Right lobe of liver (tissue), 6 donors: ENCODE measurements at regions not wholly inside any gene's neighbourhood (a gene's known extent, or its start where the extent isn't known, plus 50 kb on each side); places are given as distances from the start of the nearest gene placed in this dataset.

Experiments used
- ATAC-seq, 4 donors: fragments of 200-7000 bp; cut with Tn5 transposase; one replicate each; pipeline ENCODE4 v1.9.1; 2020; ENCODE audit warnings: mild to moderate bottlenecking in 4 of 4, moderate library complexity in 4 of 4
- DNase-seq, 3 donors: peaks; one replicate each; pipeline ENCODE4 v3.0.0-alpha.2; 2020
- H3K27ac ChIP-seq, 3 donors: fragments of 200-600 bp; one replicate each; pipeline ENCODE4 v1.8.0; 2022
- H3K27me3 ChIP-seq, 2 donors: fragments of 200-600 bp; one replicate each; pipeline ENCODE4 v1.8.0; 2022
- H3K36me3 ChIP-seq, 4 donors: fragments of 200-600 bp; sonication (generic) in 1 of 4; one replicate each; pipeline versions ENCODE4 v1.5.1 to v1.8.0; 2017 to 2022; ENCODE audit warnings: control low read depth in 1 of 4
- H3K4me1 ChIP-seq, 4 donors: fragments of 200-600 bp; sonication (generic) in 1 of 4; one replicate each; pipeline versions ENCODE4 v1.5.1 to v1.8.0; 2017 to 2022; ENCODE audit warnings: control low read depth in 1 of 4
- H3K4me3 ChIP-seq, 3 donors: fragments of 200-600 bp; one replicate each; pipeline ENCODE4 v1.8.0; 2022
- H3K9me3 ChIP-seq, 4 donors: fragments of 200-600 bp; sonication (generic) in 1 of 4; one replicate each; pipeline versions ENCODE4 v1.5.1 to v1.8.0; 2017 to 2022; ENCODE audit warnings: control low read depth in 1 of 4
- POLR2A ChIP-seq: fragments of 450-650 bp; IDR thresholded peaks from one replicate; pipeline ENCODE4 v1.6.1; 2017; ENCODE audit warnings: antibody characterized with exemption, mild to moderate bottlenecking
- WGBS: methylation state at CpG from one replicate; pipeline ENCODE4 v1.1.6; 2018; ENCODE audit warnings: low coverage, low lambda C conversion rate; ENCODE audit not compliant: insufficient coverage; ENCODE audit errors: missing lambda C conversion rate; 5-methylcytosine and 5-hydroxymethylcytosine counted together
- intact Hi-C, 2 donors: fragments of 100-400 bp; cut with DNase I; formaldehyde crosslinking; loops; one replicate each; pipeline versions ENCODE4 v1.11.2 to v1.14.1; 2022
- TF ChIP-seq, protein P1 (sequence below), 4 donors: fragments of 200-600 bp in 3 of 4; fragments of 450-650 bp in 1 of 4; IDR thresholded peaks; one replicate each; pipeline versions ENCODE4 v1.5.1 to v1.8.0; 2016 to 2022; ENCODE audit warnings: antibody characterized with exemption in 4 of 4, mild to moderate bottlenecking in 2 of 4
- donor health status: DM: no; HTN: yes; CAD: no.
- donor health status: DM: no; HTN: no; CAD: no.
- donor health status: DM: no; HTN: no; CAD: no.
- donor health status: DM: no; HTN: yes; CAD: no.
- donor health status: DM: no; HTN: yes; CAD: no.

DNA sequence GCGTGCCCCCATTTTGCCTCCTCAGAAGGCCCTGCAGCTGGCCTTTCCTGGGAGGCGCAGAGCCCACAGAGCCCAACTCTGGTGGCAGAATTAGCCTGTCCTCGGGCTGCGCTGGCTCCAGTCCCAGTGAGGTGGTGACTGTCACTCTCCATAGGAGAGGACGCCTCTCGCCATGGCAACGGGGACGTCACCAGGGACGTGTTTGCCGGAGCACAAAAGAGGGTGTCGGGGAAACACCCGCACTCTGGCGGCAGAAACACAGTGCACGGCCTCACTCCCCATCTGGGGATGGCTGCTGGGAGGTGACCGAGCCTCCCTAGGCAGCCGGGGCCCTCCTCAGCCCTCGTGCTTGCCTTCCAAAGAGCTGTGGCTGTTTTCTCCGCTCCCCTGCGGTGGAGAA lies 50.2 kb upstream of the NCOR2 start:
- H3K9me3 ChIP-seq, result no peaks in the 10 kb centered on the region
- H3K4me1 ChIP-seq, result no peaks in the 10 kb centered on the region
- intact Hi-C loops, result no loop called here
- H3K27me3 ChIP-seq, result no peaks in the 10 kb centered on the region
- H3K36me3 ChIP-seq, result no peaks in the 10 kb centered on the region
- no peak overlapping the region for H3K27ac ChIP-seq
- TF ChIP-seq, protein P1, sequence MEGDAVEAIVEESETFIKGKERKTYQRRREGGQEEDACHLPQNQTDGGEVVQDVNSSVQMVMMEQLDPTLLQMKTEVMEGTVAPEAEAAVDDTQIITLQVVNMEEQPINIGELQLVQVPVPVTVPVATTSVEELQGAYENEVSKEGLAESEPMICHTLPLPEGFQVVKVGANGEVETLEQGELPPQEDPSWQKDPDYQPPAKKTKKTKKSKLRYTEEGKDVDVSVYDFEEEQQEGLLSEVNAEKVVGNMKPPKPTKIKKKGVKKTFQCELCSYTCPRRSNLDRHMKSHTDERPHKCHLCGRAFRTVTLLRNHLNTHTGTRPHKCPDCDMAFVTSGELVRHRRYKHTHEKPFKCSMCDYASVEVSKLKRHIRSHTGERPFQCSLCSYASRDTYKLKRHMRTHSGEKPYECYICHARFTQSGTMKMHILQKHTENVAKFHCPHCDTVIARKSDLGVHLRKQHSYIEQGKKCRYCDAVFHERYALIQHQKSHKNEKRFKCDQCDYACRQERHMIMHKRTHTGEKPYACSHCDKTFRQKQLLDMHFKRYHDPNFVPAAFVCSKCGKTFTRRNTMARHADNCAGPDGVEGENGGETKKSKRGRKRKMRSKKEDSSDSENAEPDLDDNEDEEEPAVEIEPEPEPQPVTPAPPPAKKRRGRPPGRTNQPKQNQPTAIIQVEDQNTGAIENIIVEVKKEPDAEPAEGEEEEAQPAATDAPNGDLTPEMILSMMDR (IDR thresholded peaks at IDR 0.05), result no peak
- TF ChIP-seq POLR2A, result no peak
- 73% methylated on average over 2 of the region's 19 CpGs for WGBS
- ATAC-seq (no peak), DNase-seq (no peak)
- no peak overlapping the region for H3K4me3 ChIP-seq
